Body of pancreas (tissue), 4 donors: ENCODE measurements at regions not wholly inside any gene's neighbourhood (a gene's known extent, or its start where the extent isn't known, plus 50 kb on each side); places are given as distances from the start of the nearest gene placed in this dataset.

Source experiments
- ATAC-seq: fragments of 150-250 bp; one replicate; pipeline ENCODE4 v1.9.1; 2016
- DNase-seq, 4 donors: peaks; one replicate each; pipeline ENCODE4 v3.0.0-alpha.2; 2019
- H3K27ac ChIP-seq, 4 donors: fragments of 200-600 bp; sonication (generic); 1 replicate in 3 of 4; 2 replicates in 1 of 4; pipeline versions ENCODE4 v1.5.1 to v1.6.1; 2016 to 2019; ENCODE audit warnings: mild to moderate bottlenecking in 1 of 4, mixed read lengths in 1 of 4, moderate library complexity in 1 of 4
- H3K27me3 ChIP-seq, 2 donors: fragments of 200-600 bp; sonication (generic); one replicate each; pipeline ENCODE4 v1.6.0; 2016; ENCODE audit warnings: mild to moderate bottlenecking in 1 of 2
- H3K36me3 ChIP-seq, 2 donors: fragments of 200-600 bp; sonication (generic); replicated peaks in 1 of 2; 2 replicates each; pipeline ENCODE4 v1.5.1; 2016; ENCODE audit warnings: low read depth in 2 of 2; ENCODE audit not compliant: insufficient read depth in 1 of 2
- H3K4me1 ChIP-seq: fragments of 200-600 bp; sonication (generic); one replicate; pipeline ENCODE4 v1.6.0; 2016
- H3K4me3 ChIP-seq, 2 donors: fragments of 200-600 bp; sonication (generic); 1 replicate in 1 of 2; 2 replicates in 1 of 2; pipeline ENCODE4 v1.5.1; 2016 to 2019
- H3K9me3 ChIP-seq, 3 donors: fragments of 200-600 bp; sonication (generic); 1 replicate in 2 of 3; 2 replicates in 1 of 3; pipeline ENCODE4 v1.5.1; 2016
- CTCF ChIP-seq, 7 experiments: fragments of 450-650 bp in 4 of 7; fragments of 200-600 bp in 3 of 7; sonication (generic) in 3 of 7; IDR thresholded peaks; one replicate each; pipeline ENCODE4 v1.5.1; 2016 to 2019; ENCODE audit warnings: antibody characterized with exemption in 7 of 7
- POLR2A ChIP-seq, 3 donors: fragments of 450-650 bp; IDR thresholded peaks; one replicate each; pipeline ENCODE4 v1.6.1; 2016; ENCODE audit warnings: antibody characterized with exemption in 3 of 3, mild to moderate bottlenecking in 2 of 3
- WGBS, 2 donors: methylation state at CpG; one replicate each; pipeline ENCODE4 v1.1.5; 2017; 5-methylcytosine and 5-hydroxymethylcytosine counted together
- intact Hi-C: fragments of 100-400 bp; cut with DNase I; formaldehyde crosslinking; loops from one replicate; pipeline ENCODE4 v1.15.1; 2023

GRCh38 chr2:194086129-194086528 lies 1570.9 kb upstream of the SLC39A10 start:
- DNase-seq (no peak), ATAC-seq (no peak)
- intact Hi-C loops: no loop called here
- Histone ChIP-seq H3K9me3 (no peaks in the 10 kb centered on the region), H3K4me1 (no peaks in the 10 kb centered on the region), H3K27me3 (no peaks in the 10 kb centered on the region), H3K27ac (no peak overlapping the region), H3K4me3 (no peak overlapping the region), H3K36me3 (no peaks in the 10 kb centered on the region)
- WGBS, 2 donors: 0 to 11% methylated on average over 1 of the region's 1 CpG
- no peak for TF ChIP-seq POLR2A (IDR thresholded peaks at IDR 0.05)
- TF ChIP-seq CTCF (IDR thresholded peaks at IDR 0.05): no peak

GRCh38 chr2:194079989-194080388 lies 1577.0 kb upstream of the SLC39A10 start:
- no peak for ATAC-seq
- no peak for TF ChIP-seq POLR2A (IDR thresholded peaks at IDR 0.05)
- TF ChIP-seq CTCF (IDR thresholded peaks at IDR 0.05): no peak
- H3K27me3 ChIP-seq: no peaks in the 10 kb centered on the region
- H3K36me3 ChIP-seq: no peaks in the 10 kb centered on the region
- no peaks in the 10 kb centered on the region for H3K9me3 ChIP-seq
- H3K4me1 ChIP-seq: no peaks in the 10 kb centered on the region
- no peak for DNase-seq
- intact Hi-C loops: no loop called here
- H3K27ac ChIP-seq: no peak overlapping the region
- 47 to 57% methylated on average over 3 of the region's 3 CpGs for WGBS, 2 donors
- no peak overlapping the region for H3K4me3 ChIP-seq

GRCh38 chr2:194077366-194077765 lies 1579.7 kb upstream of the SLC39A10 start:
- intact Hi-C loops: no loop called here
- DNase-seq (no peak), ATAC-seq (no peak)
- Histone ChIP-seq H3K9me3 (no peaks in the 10 kb centered on the region), H3K36me3 (no peaks in the 10 kb centered on the region), H3K4me3 (no peak overlapping the region), H3K4me1 (no peaks in the 10 kb centered on the region), H3K27me3 (no peaks in the 10 kb centered on the region), H3K27ac (no peak overlapping the region)
- TF ChIP-seq CTCF (IDR thresholded peaks at IDR 0.05) (no peak), POLR2A (IDR thresholded peaks at IDR 0.05) (no peak)

GRCh38 chr2:194062401-194062800 lies 1594.6 kb upstream of the SLC39A10 start:
- Histone ChIP-seq H3K4me3 (no peak overlapping the region), H3K4me1 (no peaks in the 10 kb centered on the region), H3K36me3 (no peaks in the 10 kb centered on the region), H3K27ac (no peak overlapping the region), H3K27me3 (no peaks in the 10 kb centered on the region), H3K9me3 (no peaks in the 10 kb centered on the region)
- DNase-seq: no peak
- no peak for ATAC-seq
- TF ChIP-seq POLR2A (IDR thresholded peaks at IDR 0.05) (no peak), CTCF (IDR thresholded peaks at IDR 0.05) (no peak)
- intact Hi-C loops: no loop called here
- WGBS, 2 donors: 43 to 58% methylated on average over 3 of the region's 3 CpGs

GRCh38 chr2:194060269-194060668 lies 1596.8 kb upstream of the SLC39A10 start:
- TF ChIP-seq POLR2A (IDR thresholded peaks at IDR 0.05) (no peak), CTCF (IDR thresholded peaks at IDR 0.05) (no peak)
- DNase-seq: no peak

More at GRCh38 chr2:194060269-194060668, 1596.8 kb upstream of the SLC39A10 start:
- Histone ChIP-seq H3K36me3 (no peaks in the 10 kb centered on the region), H3K4me3 (no peak overlapping the region), H3K4me1 (no peaks in the 10 kb centered on the region), H3K27ac (no peak overlapping the region), H3K9me3 (no peaks in the 10 kb centered on the region), H3K27me3 (no peaks in the 10 kb centered on the region)
- 36 to 53% methylated on average over 3 of the region's 3 CpGs for WGBS, 2 donors
- no peak for ATAC-seq
- intact Hi-C loops: no loop called here
